Right hindlimb (tissue), 1 donor: ENCODE measurements at regions not wholly inside any gene's neighbourhood (a gene's known extent, or its start where the extent isn't known, plus 50 kb on each side); places are given as distances from the start of the nearest gene placed in this dataset.
A peak's percentile ranks its signal among the peaks of the same experiment; 100 is the strongest.

Experiments used
- DNase-seq: peaks from one replicate; pipeline ENCODE4 v3.0.0-alpha.2; 2018

DNA sequence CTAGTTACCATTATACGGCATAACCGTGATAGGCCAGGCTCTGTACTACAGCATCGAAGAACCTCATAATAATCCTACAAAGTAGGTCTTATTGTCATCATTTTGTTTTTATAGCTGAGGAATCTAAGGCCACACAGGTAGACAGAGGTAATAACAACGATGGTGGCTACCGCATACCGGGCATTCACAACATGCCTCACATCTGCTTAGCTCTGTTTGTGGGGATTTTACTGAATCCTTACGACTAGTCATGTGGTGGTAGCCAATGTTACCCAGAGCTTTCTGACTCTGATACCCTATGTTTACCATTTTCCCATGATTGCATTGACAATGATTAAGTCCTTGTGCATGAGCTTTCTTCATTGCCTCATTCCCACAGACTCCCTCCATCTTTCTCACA, 269.4 kb downstream of the TCF7L2 start:
- no peak for DNase-seq

DNA sequence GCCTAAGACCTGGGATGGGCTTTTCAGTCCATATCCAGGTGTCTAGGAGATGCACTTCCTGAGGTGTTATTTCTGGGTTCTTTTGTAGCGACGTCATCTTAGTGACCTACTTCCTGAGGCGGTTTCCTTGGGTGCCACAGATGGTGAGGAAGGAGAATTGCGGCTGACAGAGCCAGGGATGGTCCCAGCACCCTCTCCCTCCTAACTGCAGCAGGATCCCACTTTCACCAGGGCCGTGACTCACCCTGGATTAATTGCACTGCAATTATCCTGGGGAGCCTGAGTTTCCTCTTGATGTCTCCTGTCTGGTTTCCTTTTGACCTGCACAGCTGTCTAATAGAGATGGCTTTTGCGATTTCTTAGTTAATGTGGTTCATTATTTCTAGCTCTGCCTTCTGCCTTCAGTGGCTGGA, 271.7 kb downstream of the TCF7L2 start:
- DNase-seq, result no peak

- no peak for DNase-seq
Observed at GRCh38 chr10:113222207-113222606, 272.2 kb downstream of the TCF7L2 start.

DNA sequence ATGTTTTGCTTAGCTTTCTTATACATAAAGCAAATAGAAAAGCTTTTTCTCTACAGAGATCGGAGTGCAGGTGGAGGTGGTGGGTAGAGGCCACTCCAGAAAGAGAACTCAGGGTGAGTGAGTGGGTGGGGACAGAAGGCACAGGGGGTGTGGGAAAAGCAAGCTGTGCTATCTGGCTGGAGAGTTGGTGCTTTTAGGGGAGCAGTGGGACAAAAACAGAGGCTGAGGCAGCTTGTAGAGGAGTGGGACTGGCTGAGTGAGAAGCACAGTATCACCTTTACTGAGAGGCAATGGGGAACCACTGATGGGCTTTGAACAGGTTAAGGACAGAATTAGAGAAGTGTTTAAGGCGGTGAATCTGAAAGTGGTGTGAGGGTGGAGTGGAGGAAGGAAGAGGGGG, 275.3 kb downstream of the TCF7L2 start:
- DNase-seq, result no peak

GRCh38 chr10:113225903-113226302, 275.9 kb downstream of the TCF7L2 start:
- no peak for DNase-seq

DNA sequence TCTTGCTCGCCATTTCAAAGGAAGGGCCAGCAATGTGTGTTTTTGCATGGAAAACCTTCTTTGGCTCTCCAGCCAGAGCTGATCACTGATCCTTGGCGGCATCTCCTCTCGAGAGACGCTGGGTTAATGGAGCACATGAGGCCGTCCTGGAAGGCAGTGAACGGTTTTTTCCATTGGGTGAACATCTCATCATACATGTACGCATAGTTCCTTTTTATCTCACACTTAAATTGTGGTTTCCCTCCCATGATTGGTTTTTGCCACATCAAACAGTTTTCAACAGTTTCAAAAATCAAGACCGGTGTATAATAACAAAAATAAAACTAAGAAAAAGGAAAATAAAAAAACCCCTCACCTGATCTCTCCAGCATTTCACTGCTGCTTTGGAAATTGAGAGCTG, 276.4 kb downstream of the TCF7L2 start:
- DNase-seq, result peak; percentile 53

GRCh38 chr10:113226831-113227445, 276.9 kb downstream of the TCF7L2 start:
- DNase-seq, result no peak

GRCh38 chr10:113228530-113228929, 278.5 kb downstream of the TCF7L2 start:
- no peak for DNase-seq

- peak; percentile 85 for DNase-seq
Observed at GRCh38 chr10:113230011-113230610, 280.1 kb downstream of the TCF7L2 start.

DNA sequence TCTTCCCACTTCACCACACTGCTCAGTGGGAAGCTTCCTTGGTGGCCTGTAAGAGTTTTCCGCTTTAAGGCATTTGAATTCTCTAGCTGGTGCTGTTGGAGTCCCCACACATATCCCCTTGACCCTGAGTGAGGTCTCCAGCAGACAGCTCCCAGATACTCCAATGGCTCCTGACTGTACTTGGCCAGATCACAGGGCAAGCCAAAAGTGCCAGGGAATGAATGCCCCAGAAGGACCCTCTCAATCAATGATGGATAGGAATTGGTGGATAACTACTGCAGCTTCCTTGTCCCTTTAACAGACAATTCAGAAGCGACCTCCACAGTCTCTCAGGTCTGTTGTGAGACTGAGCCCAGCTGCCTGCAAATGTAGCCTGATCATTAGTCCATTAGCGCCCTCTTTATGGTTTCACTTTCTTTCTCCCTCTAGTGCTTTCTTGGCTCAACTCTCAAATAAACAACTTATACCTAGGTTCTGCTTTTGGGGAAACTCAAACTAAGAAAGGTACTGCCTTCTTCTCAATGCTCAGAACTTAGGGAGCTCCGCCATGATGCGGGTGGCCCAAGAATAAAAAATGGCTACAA, 283.0 kb downstream of the TCF7L2 start:
- no peak for DNase-seq

- DNase-seq, result no peak
Observed at GRCh38 chr10:113234481-113234880, 284.4 kb downstream of the TCF7L2 start.

DNA sequence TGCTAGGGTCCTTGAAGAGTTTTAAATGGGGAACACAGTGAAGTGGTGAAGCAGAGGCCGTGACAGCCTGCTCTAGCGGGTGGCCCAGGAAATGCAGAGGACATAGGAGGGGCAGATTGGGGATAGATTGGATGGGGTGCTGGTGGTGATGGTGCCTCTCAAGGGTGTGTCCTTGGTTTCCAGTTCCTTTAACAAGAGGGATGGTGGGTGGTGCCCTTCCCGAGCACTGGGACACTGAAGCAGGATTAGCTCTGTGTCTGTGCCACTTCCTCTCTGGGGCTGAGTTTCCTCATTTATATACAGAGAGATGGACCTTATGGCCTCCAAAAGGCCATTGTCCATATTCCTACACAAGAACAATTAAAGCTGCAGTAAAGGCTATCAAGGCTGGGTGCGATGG, 285.5 kb downstream of the TCF7L2 start:
- DNase-seq, result no peak

DNA sequence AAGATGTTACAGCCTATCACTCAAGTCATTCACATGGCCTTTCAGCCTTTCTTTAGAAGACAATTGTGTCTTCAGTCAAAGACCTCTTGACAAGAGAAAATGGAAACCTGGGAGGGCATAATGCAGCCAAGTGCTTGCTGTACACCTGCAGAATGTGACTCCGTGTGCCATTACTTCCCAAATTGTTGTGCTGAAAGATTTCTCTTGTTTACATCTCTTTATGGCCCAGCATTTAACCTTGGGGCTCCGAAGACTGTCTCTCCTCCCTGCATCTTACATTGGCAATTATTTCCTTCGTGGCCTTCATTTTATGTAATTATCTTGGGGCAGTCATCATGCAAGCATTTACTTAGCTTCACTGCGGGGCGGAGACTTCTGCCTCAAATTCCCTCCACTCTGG, 287.0 kb downstream of the TCF7L2 start:
- DNase-seq, result no peak

GRCh38 chr10:113239566-113240350, 289.7 kb downstream of the TCF7L2 start:
- no peak for DNase-seq

DNA sequence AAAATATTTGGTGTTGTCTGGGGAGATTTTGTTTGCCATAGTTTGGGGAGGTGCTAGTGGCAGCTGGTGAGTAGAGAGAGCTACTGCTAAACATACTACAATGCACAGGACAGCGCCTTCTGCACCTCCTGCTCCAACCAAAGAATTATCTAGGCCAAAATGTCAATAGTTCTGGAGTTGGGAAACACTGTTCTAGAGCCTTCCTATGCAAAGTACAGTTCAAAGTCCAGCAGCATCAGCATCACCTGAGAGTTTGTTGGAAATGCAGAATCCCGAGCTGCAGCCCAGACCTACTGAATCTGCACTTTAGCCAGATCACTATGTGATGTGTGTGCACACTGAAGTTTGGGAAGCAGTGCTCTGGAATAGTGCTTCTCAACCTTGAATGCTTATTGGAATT, 290.7 kb downstream of the TCF7L2 start:
- DNase-seq, result no peak

- DNase-seq, result no peak
Observed at GRCh38 chr10:113241599-113242360, 291.7 kb downstream of the TCF7L2 start.

GRCh38 chr10:113243311-113243710, 293.3 kb downstream of the TCF7L2 start:
- DNase-seq, result no peak

DNA sequence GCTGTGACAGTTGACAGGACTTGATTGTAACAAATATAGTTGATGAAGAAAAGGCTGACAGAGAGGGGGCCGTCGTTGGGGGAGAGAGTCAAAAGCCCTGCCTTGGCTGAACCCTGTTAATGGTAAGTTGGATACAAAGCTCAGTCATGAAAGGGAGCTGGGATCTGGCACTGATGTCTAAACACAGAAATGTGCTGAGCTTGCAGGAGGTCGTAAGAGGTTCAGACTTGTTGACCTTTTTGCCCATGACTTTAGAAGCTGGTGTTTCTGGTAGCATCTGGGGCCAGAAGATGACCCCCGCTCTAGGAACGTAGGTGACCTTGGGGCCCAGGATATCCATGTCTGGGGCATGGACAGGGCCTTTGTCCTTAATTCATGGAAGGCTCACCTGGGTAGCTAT, 294.7 kb downstream of the TCF7L2 start:
- DNase-seq, result no peak

- no peak for DNase-seq
Observed at GRCh38 chr10:113245286-113245685, 295.2 kb downstream of the TCF7L2 start.

DNA sequence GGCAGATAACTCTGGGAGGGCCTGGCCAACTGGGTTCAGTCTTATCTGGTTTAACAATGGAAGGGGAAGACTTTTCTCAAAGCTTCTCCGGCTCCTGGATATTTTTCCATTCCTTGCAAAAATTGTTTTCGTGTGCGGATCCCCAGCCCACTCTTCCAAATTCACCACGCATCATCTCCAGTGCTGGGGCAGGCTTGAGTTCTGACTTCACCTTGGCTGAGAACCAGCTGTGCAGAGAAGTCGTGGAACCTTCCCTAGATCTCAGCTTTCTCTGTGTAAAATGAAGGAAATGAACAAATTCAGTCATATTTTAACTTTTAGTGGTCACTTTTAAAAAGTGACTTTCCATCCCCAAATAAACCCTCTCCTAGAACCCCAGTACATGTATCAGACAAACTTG, 297.0 kb downstream of the TCF7L2 start:
- DNase-seq, result no peak

DNA sequence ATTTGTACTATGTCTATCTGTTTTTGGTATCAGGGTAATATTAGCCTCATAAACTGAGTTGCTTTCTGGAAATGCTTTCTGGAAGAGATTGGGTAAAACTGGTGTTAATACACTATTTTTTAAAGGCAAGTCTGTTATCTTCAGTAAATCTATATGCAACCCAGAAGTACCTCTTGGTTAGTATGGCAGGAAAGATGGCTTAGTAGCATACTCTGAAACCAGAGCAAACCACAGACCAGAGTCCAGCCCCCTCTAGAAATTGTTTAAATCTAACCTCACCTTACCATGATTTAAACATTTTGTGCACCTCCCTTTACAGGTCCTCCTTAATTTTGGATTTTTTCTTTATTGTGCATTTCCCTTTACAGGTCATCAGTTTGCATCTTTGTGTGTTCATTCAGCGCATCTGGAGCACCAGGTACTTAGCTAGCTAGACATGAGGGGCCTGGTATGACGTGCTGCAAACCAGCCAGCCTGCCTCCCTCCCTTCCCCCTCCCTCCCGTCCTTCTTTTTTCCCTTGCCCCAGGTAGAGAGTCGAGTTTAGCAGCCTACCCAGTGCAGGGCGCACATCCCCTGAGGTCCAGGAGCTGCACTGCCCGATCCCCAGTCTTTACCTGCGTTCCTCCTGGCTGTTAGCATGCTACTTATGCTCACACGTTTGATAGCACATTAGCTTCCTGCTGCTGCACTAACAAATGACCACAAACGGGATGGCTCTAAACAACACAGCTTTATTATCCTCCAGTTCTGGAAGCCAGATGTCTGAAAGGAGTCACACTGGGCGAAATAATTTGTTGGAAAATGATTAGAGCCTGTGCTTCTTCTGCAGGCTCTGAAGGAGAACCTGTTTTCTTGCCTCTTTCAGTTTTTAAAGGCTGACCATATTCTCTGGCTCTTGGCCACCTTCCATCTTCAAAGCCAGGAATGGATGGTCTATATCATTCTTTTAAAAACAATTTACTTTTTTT, 299.9 kb upstream of the HABP2 start:
- no peak for DNase-seq
